Activated CD4-positive, alpha-beta T cell treated with anti-CD3 and anti-CD28 coated beads for 48 hours (primary cell): ENCODE measurements at regions not wholly inside any gene's neighbourhood (a gene's known extent, or its start where the extent isn't known, plus 50 kb on each side); places are given as distances from the start of the nearest gene placed in this dataset.

Source experiments
- DNase-seq: peaks from one replicate; pipeline ENCODE4 v3.0.0-alpha.2; 2020

- DNase-seq: no peak
These were observed 228.0 kb downstream of the CYP26B1 start for GRCh38 chr2:71919708-71920107.

- DNase-seq: no peak
These were observed 237.4 kb downstream of the CYP26B1 start for GRCh38 chr2:71910277-71910676.

GRCh38 chr2:71908798-71909197, 238.9 kb downstream of the CYP26B1 start:
- no peak for DNase-seq

GRCh38 chr2:71907503-71907902, 240.2 kb downstream of the CYP26B1 start:
- DNase-seq: no peak

- no peak for DNase-seq
These were observed 241.2 kb downstream of the CYP26B1 start for GRCh38 chr2:71906357-71906973.

GRCh38 chr2:71905205-71905604, 242.5 kb downstream of the CYP26B1 start:
- DNase-seq: no peak

- DNase-seq: no peak
These were observed 243.8 kb downstream of the CYP26B1 start for GRCh38 chr2:71903841-71904240.

GRCh38 chr2:71901466-71901865, 246.2 kb downstream of the CYP26B1 start:
- DNase-seq: no peak

GRCh38 chr2:71898851-71899681, 248.6 kb downstream of the CYP26B1 start:
- DNase-seq: no peak

- DNase-seq: no peak
These were observed 249.3 kb downstream of the CYP26B1 start for GRCh38 chr2:71898375-71898774.

GRCh38 chr2:71897836-71898235, 249.8 kb downstream of the CYP26B1 start:
- no peak for DNase-seq

GRCh38 chr2:71897137-71897480, 250.6 kb downstream of the CYP26B1 start:
- DNase-seq: no peak

- no peak for DNase-seq
These were observed 251.1 kb downstream of the CYP26B1 start for GRCh38 chr2:71896385-71897136.

GRCh38 chr2:71895320-71896161, 252.1 kb downstream of the CYP26B1 start:
- DNase-seq: no peak

- no peak for DNase-seq
These were observed 253.4 kb downstream of the CYP26B1 start for GRCh38 chr2:71894261-71894660.

GRCh38 chr2:71893646-71894045, 254.0 kb downstream of the CYP26B1 start:
- no peak for DNase-seq

GRCh38 chr2:71892896-71893295, 254.8 kb downstream of the CYP26B1 start:
- DNase-seq: no peak

- DNase-seq: no peak
These were observed 255.3 kb downstream of the CYP26B1 start for GRCh38 chr2:71892423-71892730.

- no peak for DNase-seq
These were observed 255.8 kb downstream of the CYP26B1 start for GRCh38 chr2:71891719-71892422.

GRCh38 chr2:71891155-71891554, 256.5 kb downstream of the CYP26B1 start:
- DNase-seq: no peak

- no peak for DNase-seq
These were observed 257.6 kb downstream of the CYP26B1 start for GRCh38 chr2:71889759-71890684.
